ENCODE measurements at regions not wholly inside any gene's neighbourhood (a gene's known extent, or its start where the extent isn't known, plus 50 kb on each side); places are given as distances from the start of the nearest gene placed in this dataset.

DNA sequence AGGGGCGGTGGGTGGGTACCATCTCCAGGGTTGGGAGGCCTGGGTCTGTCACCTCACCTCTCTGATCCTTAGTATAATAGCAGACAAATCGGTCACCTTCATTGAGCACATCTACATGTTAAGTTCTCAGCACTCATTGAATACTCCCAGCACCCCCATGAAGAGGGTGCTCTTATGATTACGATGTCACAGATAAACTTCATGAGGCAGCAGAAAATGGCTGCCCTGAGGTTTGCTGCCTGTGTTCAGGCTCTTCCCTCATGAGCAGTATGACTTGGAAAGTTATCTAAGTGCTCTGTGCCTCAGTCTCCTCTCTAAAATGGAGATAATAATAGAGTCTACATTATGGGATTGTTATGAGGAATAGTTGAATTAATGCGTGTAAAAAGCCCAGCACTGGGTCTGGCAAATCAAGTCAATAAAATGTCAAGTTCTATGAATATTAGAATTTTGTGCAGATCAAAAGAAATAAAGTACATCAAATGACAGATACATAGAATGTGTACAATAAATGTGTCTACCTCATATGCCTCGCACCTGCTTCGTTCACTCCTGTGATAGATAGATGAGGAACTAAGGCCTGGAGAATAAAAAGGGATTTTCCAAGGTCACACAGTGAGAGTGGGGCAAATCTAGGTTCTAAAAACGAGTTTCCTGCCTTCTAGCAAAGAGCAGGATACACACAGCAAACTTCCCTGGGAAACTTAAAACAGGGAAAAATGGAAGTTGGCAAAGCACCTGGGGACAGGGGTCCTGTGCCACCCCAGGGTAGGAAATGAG, 142.2 kb upstream of the MRPS22 start:
- TF ChIP-seq, protein P1, sequence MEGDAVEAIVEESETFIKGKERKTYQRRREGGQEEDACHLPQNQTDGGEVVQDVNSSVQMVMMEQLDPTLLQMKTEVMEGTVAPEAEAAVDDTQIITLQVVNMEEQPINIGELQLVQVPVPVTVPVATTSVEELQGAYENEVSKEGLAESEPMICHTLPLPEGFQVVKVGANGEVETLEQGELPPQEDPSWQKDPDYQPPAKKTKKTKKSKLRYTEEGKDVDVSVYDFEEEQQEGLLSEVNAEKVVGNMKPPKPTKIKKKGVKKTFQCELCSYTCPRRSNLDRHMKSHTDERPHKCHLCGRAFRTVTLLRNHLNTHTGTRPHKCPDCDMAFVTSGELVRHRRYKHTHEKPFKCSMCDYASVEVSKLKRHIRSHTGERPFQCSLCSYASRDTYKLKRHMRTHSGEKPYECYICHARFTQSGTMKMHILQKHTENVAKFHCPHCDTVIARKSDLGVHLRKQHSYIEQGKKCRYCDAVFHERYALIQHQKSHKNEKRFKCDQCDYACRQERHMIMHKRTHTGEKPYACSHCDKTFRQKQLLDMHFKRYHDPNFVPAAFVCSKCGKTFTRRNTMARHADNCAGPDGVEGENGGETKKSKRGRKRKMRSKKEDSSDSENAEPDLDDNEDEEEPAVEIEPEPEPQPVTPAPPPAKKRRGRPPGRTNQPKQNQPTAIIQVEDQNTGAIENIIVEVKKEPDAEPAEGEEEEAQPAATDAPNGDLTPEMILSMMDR (IDR thresholded peaks at IDR 0.05) = no peak
- TF ChIP-seq POLR2A (IDR thresholded peaks at IDR 0.05) = no peak
